Activated T-cell treated with anti-CD3 and anti-CD28 coated beads, Interleukin-2, amount 50 U/mL, for 1 hour (primary cell): ENCODE measurements at regions not wholly inside any gene's neighbourhood (a gene's known extent, or its start where the extent isn't known, plus 50 kb on each side); places are given as distances from the start of the nearest gene placed in this dataset.

Experiments
- DNase-seq: peaks from one replicate; pipeline ENCODE4 v3.0.0-alpha.2; 2020

GRCh38 chr6:169898788-169899480, 147.5 kb downstream of the ERMARD start:
- no peak for DNase-seq

DNA sequence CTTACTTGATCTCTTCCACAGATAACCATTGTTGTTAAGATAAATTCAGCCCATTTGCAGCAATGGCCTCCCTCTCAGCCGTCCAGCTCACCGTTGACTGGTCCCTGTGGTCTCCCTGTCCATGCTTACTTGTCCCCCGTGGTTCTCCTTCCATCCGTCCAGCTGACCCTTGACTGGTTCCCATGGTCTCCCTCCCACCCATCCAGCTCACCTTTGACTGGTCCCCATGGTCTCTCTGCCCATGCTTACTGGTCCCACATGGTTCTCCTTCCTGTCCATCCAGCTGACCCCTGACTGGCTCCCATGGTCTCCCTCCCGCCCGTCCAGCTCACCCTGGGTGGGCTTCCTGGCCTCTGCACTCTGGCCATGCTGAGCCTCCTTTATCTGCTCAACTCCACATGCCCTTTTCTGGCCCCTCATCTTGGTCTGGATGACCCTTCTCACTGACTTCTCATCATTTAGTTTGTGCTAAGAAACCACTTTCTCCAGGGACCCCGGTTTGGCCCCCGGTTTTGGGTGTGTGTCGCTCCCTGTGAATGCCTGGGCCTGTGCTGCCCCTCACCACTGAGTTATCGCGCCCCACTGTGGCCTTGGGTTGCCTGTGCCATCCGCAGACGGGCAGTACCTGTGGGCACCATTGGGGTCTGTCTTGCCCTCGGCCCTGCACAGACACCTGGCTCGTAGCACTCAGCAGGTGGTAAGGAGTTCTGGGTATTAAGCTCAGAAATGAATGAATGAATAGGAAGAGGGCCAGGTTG, 146.4 kb downstream of the ERMARD start:
- DNase-seq: no peak

GRCh38 chr6:169896826-169897456, 145.5 kb downstream of the ERMARD start:
- DNase-seq: no peak

DNA sequence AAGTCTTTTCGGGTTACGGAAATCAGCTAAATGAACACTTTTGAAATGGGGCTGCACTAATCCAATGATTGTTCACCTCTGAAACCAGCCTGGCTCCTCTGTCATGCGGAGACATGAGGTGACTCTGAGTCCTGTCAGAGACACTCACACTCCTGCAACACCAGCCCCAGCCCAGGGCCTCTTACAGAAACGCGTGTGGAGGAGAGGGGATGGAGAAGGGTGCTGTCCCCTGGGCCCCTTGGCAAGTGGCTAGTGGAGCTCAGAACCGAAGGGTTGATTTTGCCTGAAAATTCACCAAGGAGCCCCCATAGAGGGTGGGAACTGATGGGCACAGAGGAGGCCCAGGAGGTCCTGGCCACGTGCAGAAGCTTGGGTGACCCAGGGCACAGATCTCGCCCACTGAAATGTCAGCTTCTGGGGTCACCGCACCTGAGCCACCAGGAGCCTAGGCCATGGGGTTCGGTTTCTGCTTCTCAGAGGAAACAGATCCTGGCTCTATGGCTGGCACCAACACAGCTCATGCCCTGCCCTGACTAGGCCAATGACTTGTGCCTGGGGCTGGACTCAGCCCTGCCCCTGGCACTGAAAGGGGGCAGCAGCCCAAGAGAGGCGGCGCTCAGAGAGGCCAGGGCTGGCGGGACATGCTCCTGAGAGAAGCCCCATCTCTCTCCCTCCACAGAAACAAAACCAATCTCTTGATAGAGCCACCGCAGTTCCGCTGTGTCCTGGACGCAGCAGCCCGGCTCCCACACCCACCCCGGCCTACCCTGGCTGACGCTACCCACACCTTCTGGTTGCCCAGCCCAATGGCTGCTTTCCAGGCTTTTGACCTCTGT, 144.7 kb downstream of the ERMARD start:
- no peak for DNase-seq

DNA sequence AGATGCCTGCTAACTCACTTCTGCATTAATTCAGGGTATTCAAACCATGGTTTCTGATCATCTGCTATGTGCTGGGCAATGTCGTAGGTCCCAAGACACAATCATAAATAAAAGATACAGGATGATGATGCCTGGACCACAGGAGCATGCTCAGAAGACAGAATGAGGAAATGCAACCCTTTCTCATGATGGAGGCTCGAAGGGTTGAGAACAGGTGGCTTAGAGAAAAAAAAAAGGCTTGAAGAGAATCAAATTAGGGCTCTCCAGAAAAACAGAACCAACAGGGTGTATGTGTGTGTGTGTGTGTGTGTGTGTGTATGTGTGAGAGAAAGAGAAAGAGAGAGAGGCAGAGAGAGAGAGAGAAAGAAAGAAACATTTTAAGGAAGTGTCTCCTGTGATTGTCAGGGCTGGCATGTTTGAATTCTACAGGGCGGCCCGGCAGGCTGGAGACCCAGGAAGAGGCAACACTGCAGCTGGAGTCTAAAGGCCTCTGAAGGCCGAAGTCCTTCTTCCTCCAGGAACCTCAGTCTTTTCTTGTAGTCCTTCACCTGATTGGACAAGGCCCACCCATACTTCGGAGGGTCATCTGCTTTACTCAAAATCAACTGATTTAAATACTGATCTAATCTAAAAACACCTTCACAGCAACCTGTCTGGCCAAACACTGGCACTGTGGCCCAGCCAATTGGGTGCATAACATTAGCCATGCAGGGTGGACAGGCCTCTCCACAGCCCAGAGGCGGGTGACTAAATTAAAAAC, 143.8 kb downstream of the ERMARD start:
- DNase-seq: no peak

GRCh38 chr6:169894377-169894960, 143.0 kb downstream of the ERMARD start:
- no peak for DNase-seq

DNA sequence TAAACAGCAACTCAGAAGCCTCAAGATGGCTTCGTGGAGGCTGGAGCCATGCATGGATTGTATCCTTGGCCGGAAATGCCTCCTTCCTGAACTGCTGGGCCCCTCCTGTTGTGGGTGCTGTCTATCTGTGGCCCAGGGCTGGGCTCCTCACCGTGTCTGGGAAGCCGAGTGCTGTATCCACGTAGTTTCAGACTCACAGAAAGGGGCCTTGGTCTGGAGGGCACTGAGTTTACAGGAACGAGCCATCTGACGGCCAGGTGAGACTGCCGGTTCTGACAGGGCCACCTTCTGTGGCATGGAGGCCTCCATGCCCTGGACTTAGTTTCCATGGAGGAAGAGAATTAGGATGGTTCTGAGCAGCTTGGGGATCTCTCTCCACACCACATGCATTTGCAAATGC, 142.2 kb downstream of the ERMARD start:
- no peak for DNase-seq

GRCh38 chr6:169891846-169892245, 140.4 kb downstream of the ERMARD start:
- DNase-seq: no peak

GRCh38 chr6:169891421-169891820, 140.0 kb downstream of the ERMARD start:
- DNase-seq: no peak

DNA sequence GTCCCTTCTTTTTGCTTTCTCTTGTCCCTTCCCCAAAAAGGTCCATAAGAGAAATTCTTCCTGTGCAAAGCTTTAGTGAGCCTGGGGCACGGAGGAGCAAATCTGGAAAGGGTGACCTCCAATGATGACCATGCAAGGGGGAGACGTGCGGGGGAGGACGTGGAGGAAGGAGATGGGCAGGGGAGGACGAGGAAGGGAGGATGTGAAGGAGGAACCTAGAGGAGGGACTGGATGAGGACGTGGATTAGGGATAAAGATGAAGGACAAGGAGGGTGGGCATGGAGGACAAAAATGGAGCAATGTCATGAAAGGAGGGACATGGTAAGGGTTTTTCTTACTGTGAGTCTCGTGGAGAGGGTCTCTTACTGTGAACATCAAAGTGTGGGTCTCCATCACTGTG, 139.5 kb downstream of the ERMARD start:
- no peak for DNase-seq

DNA sequence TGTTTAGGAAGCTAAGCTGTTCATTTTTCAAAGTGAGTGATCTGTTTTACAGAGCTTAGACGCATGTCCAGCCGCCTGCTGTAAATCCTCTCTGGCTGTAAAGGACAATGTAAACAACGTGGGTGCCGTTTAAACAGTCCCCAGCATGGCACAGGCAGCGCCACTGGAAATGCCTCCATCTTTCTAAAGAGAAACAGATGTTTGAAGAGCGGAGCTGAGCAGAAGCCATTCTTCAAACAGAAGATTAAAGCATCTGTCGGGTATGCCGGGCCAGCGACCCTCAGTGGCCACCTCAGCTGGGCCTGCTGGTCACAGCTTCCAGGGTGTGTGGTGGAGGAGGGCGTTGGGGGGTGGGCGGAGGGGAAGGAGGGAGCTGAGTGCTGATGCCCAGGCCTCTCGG, 138.6 kb downstream of the ERMARD start:
- no peak for DNase-seq

DNA sequence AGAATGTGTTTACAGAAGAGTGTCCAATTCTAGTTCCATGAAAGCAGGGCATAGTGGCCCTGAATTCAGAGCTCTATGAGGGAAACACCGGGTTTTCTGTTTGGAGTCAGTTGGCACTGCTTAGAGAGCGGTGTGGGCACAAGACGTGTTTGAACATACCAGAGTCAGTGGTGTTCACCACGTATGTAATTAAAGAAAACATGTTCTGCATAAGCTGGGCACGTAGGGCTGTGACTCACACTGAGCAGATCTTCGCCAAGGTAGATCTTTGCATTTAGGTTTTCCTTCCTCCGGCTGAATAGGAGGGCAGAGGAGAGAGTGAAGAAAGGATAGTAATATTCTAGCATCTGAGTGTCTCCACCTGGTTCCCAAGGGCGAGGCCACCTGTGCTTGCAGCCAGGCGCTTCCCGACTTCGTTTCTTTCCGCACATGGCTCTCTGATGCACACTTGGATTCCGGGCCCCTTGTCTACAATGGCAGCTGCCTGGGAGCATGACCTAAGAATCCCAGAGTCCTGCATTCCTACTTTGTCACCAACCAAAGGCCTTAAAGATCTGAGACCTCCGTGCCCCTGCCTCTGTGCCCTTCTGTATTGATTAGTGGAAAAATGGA, 136.2 kb downstream of the ERMARD start:
- no peak for DNase-seq

DNA sequence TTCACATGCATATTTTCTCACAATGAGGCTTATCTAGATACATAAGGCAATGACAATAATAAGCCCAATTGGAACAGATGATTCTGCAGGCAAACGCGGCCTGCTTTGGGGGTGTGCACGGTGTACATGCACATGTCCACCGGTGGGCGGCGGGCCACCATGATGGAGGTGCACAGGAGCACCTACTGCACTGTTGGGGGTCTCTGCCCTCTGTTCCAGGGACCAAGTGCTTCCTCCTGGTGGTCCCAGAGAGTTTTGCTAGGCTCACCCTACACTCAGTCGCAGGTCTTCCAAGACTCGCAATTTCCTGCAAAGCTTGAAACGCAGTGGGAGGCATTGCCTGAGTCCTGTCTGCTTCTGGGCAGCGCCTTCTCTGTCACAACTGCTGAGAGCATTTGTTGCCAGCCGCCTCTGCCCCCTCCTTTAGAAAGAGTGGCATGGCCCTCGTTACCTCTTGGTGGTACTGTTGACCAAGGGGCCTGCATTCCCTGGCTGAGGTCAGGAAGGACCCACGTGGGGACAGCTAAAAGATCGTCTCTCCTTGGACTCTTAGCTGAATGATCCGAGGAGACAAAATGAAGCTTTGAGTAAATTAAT, 135.3 kb downstream of the ERMARD start:
- DNase-seq: no peak

GRCh38 chr6:169885831-169886230, 134.4 kb downstream of the ERMARD start:
- no peak for DNase-seq

GRCh38 chr6:169885131-169885530, 133.7 kb downstream of the ERMARD start:
- no peak for DNase-seq

- no peak for DNase-seq
Measured at GRCh38 chr6:169884158-169884557, 132.7 kb downstream of the ERMARD start.

- DNase-seq: no peak
Measured at GRCh38 chr6:169883316-169883715, 131.9 kb downstream of the ERMARD start.

DNA sequence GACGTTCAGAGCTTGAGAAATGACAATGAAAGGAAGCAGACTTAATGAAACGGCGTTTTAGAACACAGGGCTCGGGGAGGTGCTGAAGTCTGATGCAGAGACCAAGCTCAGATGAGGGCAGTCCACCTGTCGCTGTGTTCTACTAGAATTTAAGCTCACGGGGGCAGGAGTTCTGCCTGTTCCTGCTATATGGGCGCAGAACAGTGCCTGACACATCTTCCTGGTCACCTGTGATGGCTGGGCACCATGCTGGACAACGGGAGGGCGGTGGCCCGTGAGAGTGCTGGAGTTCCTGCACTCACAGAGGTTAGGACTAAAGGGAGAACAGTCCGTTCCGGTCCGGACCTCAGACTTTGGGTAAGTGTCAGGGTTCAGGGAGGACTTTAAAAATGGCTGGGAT, 130.6 kb downstream of the ERMARD start:
- DNase-seq: no peak

DNA sequence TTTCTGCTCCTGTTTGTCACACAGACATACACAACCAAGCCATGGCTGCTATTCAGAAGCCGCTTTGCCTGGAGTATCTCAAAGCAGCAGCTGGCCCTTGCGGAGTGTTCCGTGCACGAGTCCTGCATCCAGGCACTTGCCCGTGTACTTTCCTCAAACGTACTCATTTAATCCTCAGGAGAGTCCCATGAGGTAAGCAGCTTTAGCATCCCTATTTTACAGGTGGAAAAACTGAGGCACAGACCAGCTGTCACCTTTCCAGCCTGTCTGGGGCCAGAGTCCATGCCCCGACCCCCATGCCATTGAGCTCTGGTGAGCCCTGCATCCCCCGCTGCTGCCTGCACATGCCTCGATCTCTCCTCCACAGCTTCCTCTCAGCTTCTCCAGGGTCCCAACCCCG, 130.0 kb downstream of the ERMARD start:
- DNase-seq: no peak

DNA sequence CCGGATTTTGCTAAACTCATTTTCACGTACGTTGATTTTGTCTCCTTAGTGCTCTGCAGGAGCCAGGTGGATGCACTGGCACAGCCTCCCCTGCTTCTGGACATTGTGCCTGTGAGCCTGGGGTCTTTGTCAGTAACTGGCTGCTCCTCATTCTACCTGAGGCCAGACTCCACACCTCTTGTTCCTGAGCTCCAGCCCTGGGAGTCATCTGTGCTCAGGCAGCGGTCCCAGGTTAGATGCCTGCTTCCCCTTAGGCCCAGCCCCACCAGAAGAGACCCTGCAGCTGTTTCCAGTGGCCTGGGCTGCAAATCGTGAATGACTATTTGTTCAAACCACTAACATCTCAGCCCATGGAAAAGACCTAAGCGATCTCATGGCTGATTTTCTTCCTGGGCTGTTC, 129.1 kb downstream of the ERMARD start:
- DNase-seq: no peak

DNA sequence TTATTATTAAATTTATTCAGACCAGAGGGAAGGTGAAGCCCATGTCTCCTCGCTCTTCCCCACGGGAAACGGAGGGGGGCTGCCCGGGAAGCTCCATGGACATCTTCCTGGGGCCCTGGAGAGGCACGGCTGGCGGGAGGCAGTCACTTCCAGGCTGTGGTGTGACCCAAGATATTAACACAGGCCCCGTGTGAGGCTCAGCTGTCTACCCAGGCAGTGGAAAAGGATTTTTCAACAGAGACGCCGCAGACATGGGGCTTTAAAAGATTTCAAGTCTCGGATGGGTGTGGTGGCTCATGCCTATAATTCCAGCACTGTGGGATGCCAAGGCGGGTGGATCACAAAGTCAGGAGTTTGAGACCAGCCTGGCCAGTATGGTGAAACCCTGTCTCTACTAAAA, 117.9 kb downstream of the ERMARD start:
- no peak for DNase-seq
